Activated T-cell treated with anti-CD3 and anti-CD28 coated beads, Interleukin-2, amount 50 U/mL, for 4 hours (primary cell): ENCODE measurements at regions not wholly inside any gene's neighbourhood (a gene's known extent, or its start where the extent isn't known, plus 50 kb on each side); places are given as distances from the start of the nearest gene placed in this dataset.
"Not testable (repeated sequence)": the region's sequence is repeated elsewhere in the genome, so short reads cannot be mapped to it uniquely, and the experiment has no call there.

Experiments
- ATAC-seq, 2 donors: fragments of 200-7000 bp; cut with Tn5 transposase; one replicate each; pipeline ENCODE4 v1.10.0; 2021
- DNase-seq: peaks from one replicate; pipeline ENCODE4 v3.0.0-alpha.2; 2020
- H3K27me3 Mint-ChIP-seq: one replicate; pipeline ENCODE4 v1.8.0; 2021; ENCODE audit warnings: low read depth, mixed read lengths
- H3K36me3 Mint-ChIP-seq: one replicate; pipeline ENCODE4 v1.8.0; 2022; ENCODE audit warnings: mixed read lengths; ENCODE audit not compliant: insufficient read depth
- H3K4me1 Mint-ChIP-seq: one replicate; pipeline ENCODE4 v1.8.0; 2021; ENCODE audit warnings: low read depth, mixed read lengths
- H3K4me3 Mint-ChIP-seq: one replicate; pipeline ENCODE4 v1.8.0; 2021; ENCODE audit warnings: mild to moderate bottlenecking, moderate library complexity, mixed read lengths
- H3K9me3 Mint-ChIP-seq: one replicate; pipeline ENCODE4 v1.8.0; 2021; ENCODE audit warnings: mixed read lengths

- DNase-seq (no peak), ATAC-seq (no peak)
- no peaks in the 10 kb centered on the region for H3K4me1 Mint-ChIP-seq
- no peaks in the 10 kb centered on the region for H3K36me3 Mint-ChIP-seq
- peaks cover 12% of the 10 kb centered on the region for H3K9me3 Mint-ChIP-seq
- H3K27me3 Mint-ChIP-seq = no peaks in the 10 kb centered on the region
- no peak overlapping the region for H3K4me3 Mint-ChIP-seq
These were observed 1581.2 kb upstream of the WWC1 start for GRCh38 chr5:166710271-166710670.

- H3K4me3 Mint-ChIP-seq = no peak overlapping the region
- H3K27me3 Mint-ChIP-seq = no peaks in the 10 kb centered on the region
- H3K36me3 Mint-ChIP-seq = no peaks in the 10 kb centered on the region
- no peak for ATAC-seq
- H3K4me1 Mint-ChIP-seq = no peaks in the 10 kb centered on the region
- H3K9me3 Mint-ChIP-seq = peaks cover 8% of the 10 kb centered on the region
- no peak for DNase-seq
These were observed 1578.8 kb upstream of the WWC1 start for GRCh38 chr5:166712447-166713185.

GRCh38 chr5:166713295-166713694 lies 1578.2 kb upstream of the WWC1 start:
- Mint-ChIP-seq H3K4me1 (no peaks in the 10 kb centered on the region), H3K27me3 (no peaks in the 10 kb centered on the region), H3K9me3 (peaks cover 8% of the 10 kb centered on the region), H3K4me3 (no peak overlapping the region), H3K36me3 (no peaks in the 10 kb centered on the region)
- ATAC-seq (no peak), DNase-seq (no peak)

GRCh38 chr5:166716856-166717492 lies 1574.5 kb upstream of the WWC1 start:
- H3K27me3 Mint-ChIP-seq = no peaks in the 10 kb centered on the region
- H3K36me3 Mint-ChIP-seq = no peaks in the 10 kb centered on the region
- peaks cover 16% of the 10 kb centered on the region for H3K9me3 Mint-ChIP-seq
- no peak for ATAC-seq
- no peak for DNase-seq
- H3K4me3 Mint-ChIP-seq = no peak overlapping the region
- H3K4me1 Mint-ChIP-seq = no peaks in the 10 kb centered on the region

- Mint-ChIP-seq H3K27me3 (no peaks in the 10 kb centered on the region), H3K4me3 (no peak overlapping the region), H3K4me1 (no peaks in the 10 kb centered on the region), H3K36me3 (no peaks in the 10 kb centered on the region), H3K9me3 (peaks cover 19% of the 10 kb centered on the region)
- ATAC-seq = no peak
- DNase-seq = no peak
These were observed 1571.5 kb upstream of the WWC1 start for GRCh38 chr5:166719991-166720390.

- DNase-seq (no peak), ATAC-seq (no peak)
- Mint-ChIP-seq H3K9me3 (peaks cover 13% of the 10 kb centered on the region), H3K36me3 (no peaks in the 10 kb centered on the region), H3K4me1 (no peaks in the 10 kb centered on the region), H3K27me3 (no peaks in the 10 kb centered on the region), H3K4me3 (no peak overlapping the region)
These were observed 1568.5 kb upstream of the WWC1 start for GRCh38 chr5:166722939-166723338.

- DNase-seq (no peak), ATAC-seq (no peak)
- peaks cover 13% of the 10 kb centered on the region for H3K9me3 Mint-ChIP-seq
- H3K36me3 Mint-ChIP-seq = no peaks in the 10 kb centered on the region
- H3K27me3 Mint-ChIP-seq = no peaks in the 10 kb centered on the region
- H3K4me3 Mint-ChIP-seq = no peak overlapping the region
- no peaks in the 10 kb centered on the region for H3K4me1 Mint-ChIP-seq
These were observed 1567.2 kb upstream of the WWC1 start for GRCh38 chr5:166724284-166724683.

GRCh38 chr5:166725593-166725992 lies 1565.9 kb upstream of the WWC1 start:
- ATAC-seq (no peak), DNase-seq (no peak)
- no peaks in the 10 kb centered on the region for H3K4me1 Mint-ChIP-seq
- peaks cover 11% of the 10 kb centered on the region for H3K9me3 Mint-ChIP-seq
- H3K27me3 Mint-ChIP-seq = no peaks in the 10 kb centered on the region
- no peak overlapping the region for H3K4me3 Mint-ChIP-seq
- H3K36me3 Mint-ChIP-seq = no peaks in the 10 kb centered on the region

- H3K4me3 Mint-ChIP-seq = no peak overlapping the region
- ATAC-seq = no peak
- H3K27me3 Mint-ChIP-seq = no peaks in the 10 kb centered on the region
- no peak for DNase-seq
- peaks cover 5% of the 10 kb centered on the region for H3K9me3 Mint-ChIP-seq
- H3K4me1 Mint-ChIP-seq = no peaks in the 10 kb centered on the region
- H3K36me3 Mint-ChIP-seq = no peaks in the 10 kb centered on the region
These were observed 1565.0 kb upstream of the WWC1 start for GRCh38 chr5:166726406-166726805.

GRCh38 chr5:166742951-166743350 lies 1548.5 kb upstream of the WWC1 start:
- not testable (repeated sequence) for DNase-seq, ATAC-seq, H3K9me3 Mint-ChIP-seq, H3K27me3 Mint-ChIP-seq, H3K4me3 Mint-ChIP-seq, H3K4me1 Mint-ChIP-seq, H3K36me3 Mint-ChIP-seq

GRCh38 chr5:166746506-166746905 lies 1544.9 kb upstream of the WWC1 start:
- ATAC-seq (no peak), DNase-seq (no peak)
- Mint-ChIP-seq H3K36me3 (no peaks in the 10 kb centered on the region), H3K4me1 (no peaks in the 10 kb centered on the region), H3K27me3 (no peaks in the 10 kb centered on the region), H3K4me3 (no peak overlapping the region), H3K9me3 (peaks cover 4% of the 10 kb centered on the region)

GRCh38 chr5:166750376-166750775 lies 1541.1 kb upstream of the WWC1 start:
- DNase-seq = no peak
- no peak for ATAC-seq
- no peak overlapping the region for H3K4me3 Mint-ChIP-seq
- H3K27me3 Mint-ChIP-seq = no peaks in the 10 kb centered on the region
- no peaks in the 10 kb centered on the region for H3K4me1 Mint-ChIP-seq
- H3K36me3 Mint-ChIP-seq = no peaks in the 10 kb centered on the region
- peaks cover 4% of the 10 kb centered on the region for H3K9me3 Mint-ChIP-seq

- no peak overlapping the region for H3K4me3 Mint-ChIP-seq
- H3K4me1 Mint-ChIP-seq = no peaks in the 10 kb centered on the region
- H3K9me3 Mint-ChIP-seq = peaks cover 3% of the 10 kb centered on the region
- DNase-seq (no peak), ATAC-seq (no peak)
- H3K27me3 Mint-ChIP-seq = no peaks in the 10 kb centered on the region
- no peaks in the 10 kb centered on the region for H3K36me3 Mint-ChIP-seq
These were observed 1533.3 kb upstream of the WWC1 start for GRCh38 chr5:166758151-166758550.

GRCh38 chr5:166767858-166768257 lies 1523.6 kb upstream of the WWC1 start:
- H3K27me3 Mint-ChIP-seq = no peaks in the 10 kb centered on the region
- no peak overlapping the region for H3K4me3 Mint-ChIP-seq
- no peak for ATAC-seq
- peaks cover 23% of the 10 kb centered on the region for H3K9me3 Mint-ChIP-seq
- no peaks in the 10 kb centered on the region for H3K36me3 Mint-ChIP-seq
- H3K4me1 Mint-ChIP-seq = no peaks in the 10 kb centered on the region
- DNase-seq = no peak

GRCh38 chr5:166768536-166768935 lies 1522.9 kb upstream of the WWC1 start:
- H3K4me3 Mint-ChIP-seq = no peak overlapping the region
- no peaks in the 10 kb centered on the region for H3K4me1 Mint-ChIP-seq
- ATAC-seq (no peak), DNase-seq (no peak)
- no peaks in the 10 kb centered on the region for H3K27me3 Mint-ChIP-seq
- H3K9me3 Mint-ChIP-seq = peaks cover 23% of the 10 kb centered on the region
- H3K36me3 Mint-ChIP-seq = no peaks in the 10 kb centered on the region
